Liver (tissue), 3 donors: ENCODE measurements at regions not wholly inside any gene's neighbourhood (a gene's known extent, or its start where the extent isn't known, plus 50 kb on each side); places are given as distances from the start of the nearest gene placed in this dataset.

Source experiments
- HNF4G ChIP-seq: IDR thresholded peaks from 2 replicates; pipeline ENCODE4 v1.6.1; 2016; ENCODE audit warnings: antibody characterized with exemption
- JUND ChIP-seq, 2 donors: IDR thresholded peaks; 2 replicates each; pipeline ENCODE4 v1.6.1; 2016; ENCODE audit warnings: antibody characterized with exemption in 2 of 2
- RXRA ChIP-seq, 2 donors: IDR thresholded peaks; 2 replicates each; pipeline ENCODE4 v1.6.1; 2017 to 2018; ENCODE audit warnings: antibody characterized with exemption in 2 of 2, mild to moderate bottlenecking in 1 of 2
- TF ChIP-seq, protein P1 (sequence below): fragments of 150-350 bp; IDR thresholded peaks from 2 replicates; pipeline ENCODE4 v1.5.1; 2017; ENCODE audit warnings: improper control_type of control experiment, low read depth, low read length; ENCODE audit not compliant: missing input control
- TF ChIP-seq, protein P2 (sequence below): IDR thresholded peaks from 2 replicates; pipeline ENCODE4 v1.6.1; 2016; ENCODE audit warnings: antibody characterized with exemption
- donor health status: healthy.
- donor health status: healthy.

DNA sequence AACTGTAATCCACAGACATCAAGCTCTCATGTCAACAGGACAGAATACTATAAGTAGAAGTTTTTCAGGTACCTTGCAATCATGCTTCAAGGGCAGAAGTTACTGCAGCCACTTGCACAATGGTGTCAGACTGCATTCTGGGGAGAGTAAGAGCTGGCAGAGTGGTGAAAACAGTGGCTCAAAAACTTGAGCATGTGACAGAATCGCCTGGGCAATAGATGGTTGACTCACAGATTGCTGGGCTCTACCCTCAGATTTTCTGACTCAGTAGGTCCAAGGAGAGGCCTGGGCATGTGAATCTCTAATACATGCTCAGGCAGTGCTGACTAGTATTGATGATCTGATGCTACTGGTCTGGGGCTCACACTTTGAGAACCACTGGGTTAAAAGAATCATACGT, 187.8 kb downstream of the TBX5 start:
- TF ChIP-seq, protein P1, sequence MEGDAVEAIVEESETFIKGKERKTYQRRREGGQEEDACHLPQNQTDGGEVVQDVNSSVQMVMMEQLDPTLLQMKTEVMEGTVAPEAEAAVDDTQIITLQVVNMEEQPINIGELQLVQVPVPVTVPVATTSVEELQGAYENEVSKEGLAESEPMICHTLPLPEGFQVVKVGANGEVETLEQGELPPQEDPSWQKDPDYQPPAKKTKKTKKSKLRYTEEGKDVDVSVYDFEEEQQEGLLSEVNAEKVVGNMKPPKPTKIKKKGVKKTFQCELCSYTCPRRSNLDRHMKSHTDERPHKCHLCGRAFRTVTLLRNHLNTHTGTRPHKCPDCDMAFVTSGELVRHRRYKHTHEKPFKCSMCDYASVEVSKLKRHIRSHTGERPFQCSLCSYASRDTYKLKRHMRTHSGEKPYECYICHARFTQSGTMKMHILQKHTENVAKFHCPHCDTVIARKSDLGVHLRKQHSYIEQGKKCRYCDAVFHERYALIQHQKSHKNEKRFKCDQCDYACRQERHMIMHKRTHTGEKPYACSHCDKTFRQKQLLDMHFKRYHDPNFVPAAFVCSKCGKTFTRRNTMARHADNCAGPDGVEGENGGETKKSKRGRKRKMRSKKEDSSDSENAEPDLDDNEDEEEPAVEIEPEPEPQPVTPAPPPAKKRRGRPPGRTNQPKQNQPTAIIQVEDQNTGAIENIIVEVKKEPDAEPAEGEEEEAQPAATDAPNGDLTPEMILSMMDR = no peak
- TF ChIP-seq HNF4G (no peak), RXRA (IDR thresholded peaks at IDR 0.05) (no peak), JUND (IDR thresholded peaks at IDR 0.05) (no peak)
- TF ChIP-seq, protein P2, sequence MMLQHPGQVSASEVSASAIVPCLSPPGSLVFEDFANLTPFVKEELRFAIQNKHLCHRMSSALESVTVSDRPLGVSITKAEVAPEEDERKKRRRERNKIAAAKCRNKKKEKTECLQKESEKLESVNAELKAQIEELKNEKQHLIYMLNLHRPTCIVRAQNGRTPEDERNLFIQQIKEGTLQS = no peak
